Muscle layer of colon (tissue), 2 donors: ENCODE measurements at regions not wholly inside any gene's neighbourhood (a gene's known extent, or its start where the extent isn't known, plus 50 kb on each side); places are given as distances from the start of the nearest gene placed in this dataset.

Experiments
- H3K27ac ChIP-seq: one replicate; pipeline ENCODE4 v1.7.0; 2013; ENCODE audit warnings: low read depth, mild to moderate bottlenecking, low read length, moderate library complexity
- H3K27me3 ChIP-seq, 2 donors: one replicate each; pipeline ENCODE4 v1.7.0; 2013; ENCODE audit warnings: low read length in 2 of 2, mild to moderate bottlenecking in 2 of 2; ENCODE audit not compliant: insufficient read depth in 2 of 2, control insufficient read depth in 1 of 2
- H3K36me3 ChIP-seq: one replicate; pipeline ENCODE4 v1.7.0; 2013; ENCODE audit warnings: mild to moderate bottlenecking, low read length; ENCODE audit not compliant: insufficient read depth
- H3K4me1 ChIP-seq: one replicate; pipeline ENCODE4 v1.7.0; 2013; ENCODE audit warnings: mild to moderate bottlenecking, low read length; ENCODE audit not compliant: insufficient read depth
- H3K4me3 ChIP-seq, 2 donors: one replicate each; pipeline ENCODE4 v1.7.0; 2013; ENCODE audit warnings: low read length in 2 of 2, low read depth in 1 of 2, mild to moderate bottlenecking in 1 of 2, moderate library complexity in 1 of 2
- H3K9ac ChIP-seq: one replicate; pipeline ENCODE4 v1.7.0; 2013; ENCODE audit warnings: low read length
- H3K9me3 ChIP-seq: one replicate; pipeline ENCODE4 v1.7.0; 2013; ENCODE audit warnings: mild to moderate bottlenecking, low read length
- donor health status: abdominal sarcoma.
- donor health status: Adenocarcinoma of cecum.

- H3K4me3 ChIP-seq, result no peak overlapping the region
- H3K27me3 ChIP-seq, result no peaks in the 10 kb centered on the region
- no peak overlapping the region for H3K9ac ChIP-seq
- no peak overlapping the region for H3K27ac ChIP-seq
- no peaks in the 10 kb centered on the region for H3K36me3 ChIP-seq
- no peaks in the 10 kb centered on the region for H3K4me1 ChIP-seq
- no peaks in the 10 kb centered on the region for H3K9me3 ChIP-seq
Measured at GRCh38 chr3:24947103-24947502, 452.5 kb upstream of the THRB start.

DNA sequence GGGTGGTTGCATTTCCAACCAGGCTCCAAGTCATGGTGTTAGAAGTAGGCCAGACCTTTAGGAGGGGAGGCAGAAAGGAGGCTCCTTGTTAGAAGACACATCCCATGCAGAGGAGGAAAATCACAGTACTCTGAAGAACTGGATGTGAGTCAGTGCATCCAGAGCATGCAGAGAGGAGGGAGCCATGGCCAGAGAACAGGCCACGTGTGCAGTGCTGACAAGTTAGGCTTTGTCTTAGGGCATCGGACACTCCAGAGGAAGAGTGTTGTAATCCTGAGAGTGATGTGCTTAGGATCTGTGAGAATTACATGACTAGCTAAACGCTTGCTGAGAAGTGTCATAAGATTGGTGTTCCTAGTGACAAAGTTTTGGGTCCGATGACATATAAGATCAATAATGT lies 456.5 kb upstream of the THRB start:
- Histone ChIP-seq H3K27ac (no peak overlapping the region), H3K9me3 (no peaks in the 10 kb centered on the region), H3K4me1 (no peaks in the 10 kb centered on the region), H3K36me3 (no peaks in the 10 kb centered on the region), H3K9ac (no peak overlapping the region), H3K4me3 (no peak overlapping the region), H3K27me3 (no peaks in the 10 kb centered on the region)

DNA sequence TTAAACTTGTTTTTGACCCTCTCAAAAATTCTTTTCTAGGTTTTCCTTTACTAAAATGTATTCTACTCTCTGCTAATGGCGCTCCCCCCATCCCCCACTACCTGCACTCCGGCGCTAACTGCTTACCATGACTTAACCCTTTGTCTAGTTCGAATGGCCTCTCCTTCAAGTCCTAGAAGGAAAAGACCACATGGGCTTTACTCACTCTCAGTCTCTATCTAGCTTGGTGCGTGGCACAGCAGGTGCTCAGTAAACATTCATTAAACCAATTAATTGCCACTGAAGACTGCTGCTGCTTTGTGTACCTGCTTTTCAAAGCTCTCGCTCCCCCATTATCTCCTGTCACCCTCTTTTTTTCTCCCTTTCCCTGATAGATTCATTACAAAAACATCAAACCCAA lies 457.7 kb upstream of the THRB start:
- H3K4me1 ChIP-seq, result no peaks in the 10 kb centered on the region
- no peaks in the 10 kb centered on the region for H3K9me3 ChIP-seq
- H3K27ac ChIP-seq, result no peak overlapping the region
- no peak overlapping the region for H3K4me3 ChIP-seq
- H3K27me3 ChIP-seq, result no peaks in the 10 kb centered on the region
- no peak overlapping the region for H3K9ac ChIP-seq
- H3K36me3 ChIP-seq, result no peaks in the 10 kb centered on the region

DNA sequence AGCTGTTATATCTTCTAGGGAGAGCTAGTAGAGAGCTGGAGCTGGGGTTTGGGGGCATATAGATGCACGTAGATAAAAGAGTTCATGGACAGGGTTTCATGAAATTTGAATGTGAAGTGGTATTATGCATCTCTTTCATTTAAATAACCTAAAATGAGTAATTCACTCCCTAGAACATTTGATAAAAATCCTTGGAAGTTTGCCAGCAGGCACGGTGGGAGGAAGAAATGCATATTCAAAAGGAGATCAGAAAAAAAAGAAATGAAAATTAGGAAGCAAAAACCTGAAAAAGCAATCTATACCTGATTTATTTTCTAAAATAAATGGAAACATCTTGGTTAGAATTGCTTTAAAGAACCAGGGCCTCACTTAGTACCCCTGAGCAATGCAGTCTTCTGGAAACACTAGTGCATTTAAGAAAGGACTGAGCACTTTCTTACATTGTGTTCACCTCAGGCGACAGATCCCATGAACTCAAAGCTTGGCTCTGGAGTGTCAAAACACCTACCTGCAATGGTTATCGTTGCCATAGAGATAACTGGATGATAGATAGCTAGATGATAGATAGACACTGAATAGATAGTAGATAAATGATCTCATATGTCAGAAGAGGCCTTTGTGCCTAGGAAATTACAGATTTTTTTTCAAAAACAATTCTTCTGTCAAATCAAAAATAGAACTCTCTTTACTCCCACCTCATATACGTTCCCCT lies 458.6 kb upstream of the THRB start:
- H3K27ac ChIP-seq, result no peak overlapping the region
- H3K36me3 ChIP-seq, result no peaks in the 10 kb centered on the region
- no peak overlapping the region for H3K9ac ChIP-seq
- H3K9me3 ChIP-seq, result no peaks in the 10 kb centered on the region
- no peaks in the 10 kb centered on the region for H3K4me1 ChIP-seq
- no peak overlapping the region for H3K4me3 ChIP-seq
- H3K27me3 ChIP-seq, result no peaks in the 10 kb centered on the region

DNA sequence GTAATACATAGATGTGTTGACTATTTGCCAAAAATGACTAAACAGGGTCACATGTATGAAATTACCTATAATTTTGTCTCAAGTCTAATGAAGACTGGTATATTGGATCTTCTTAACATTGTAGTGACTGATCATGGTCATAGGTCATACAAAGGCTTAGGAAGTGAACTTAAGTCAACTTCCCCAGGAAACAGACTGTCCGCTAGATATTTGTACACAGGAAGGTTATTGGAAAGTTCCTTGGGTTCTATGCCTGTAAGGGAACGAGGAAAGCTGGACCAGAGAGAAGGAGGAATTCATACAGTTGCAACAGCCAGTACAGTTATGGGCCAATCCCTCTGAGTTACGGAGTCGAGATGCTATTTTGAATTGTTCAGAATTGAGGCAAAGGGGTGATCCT lies 462.0 kb upstream of the THRB start:
- Histone ChIP-seq H3K27me3 (no peaks in the 10 kb centered on the region), H3K4me3 (no peak overlapping the region), H3K27ac (no peak overlapping the region), H3K9me3 (no peaks in the 10 kb centered on the region), H3K36me3 (no peaks in the 10 kb centered on the region), H3K9ac (no peak overlapping the region), H3K4me1 (no peaks in the 10 kb centered on the region)

DNA sequence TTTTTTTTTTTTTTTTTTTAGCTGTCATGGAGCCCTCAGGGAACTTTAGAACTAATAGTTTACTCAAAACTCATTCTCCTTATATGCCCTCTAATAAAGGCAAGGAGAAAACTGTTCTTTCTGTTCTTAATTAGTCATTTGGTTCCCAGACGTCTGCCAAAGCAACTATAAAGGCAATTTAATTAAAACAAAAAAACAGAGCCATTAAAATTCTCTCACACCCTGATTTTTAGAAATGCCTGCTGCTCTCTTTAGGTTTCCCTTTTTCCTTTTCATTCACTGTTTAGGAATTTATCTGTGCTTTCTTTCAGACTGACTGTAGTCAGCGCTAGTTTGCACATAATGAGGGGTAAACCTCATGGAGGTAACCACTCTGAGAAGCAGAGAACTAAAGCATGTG lies 463.6 kb upstream of the THRB start:
- no peak overlapping the region for H3K27ac ChIP-seq
- H3K27me3 ChIP-seq, result no peaks in the 10 kb centered on the region
- H3K9ac ChIP-seq, result no peak overlapping the region
- H3K9me3 ChIP-seq, result no peaks in the 10 kb centered on the region
- H3K4me3 ChIP-seq, result no peak overlapping the region
- no peaks in the 10 kb centered on the region for H3K36me3 ChIP-seq
- no peaks in the 10 kb centered on the region for H3K4me1 ChIP-seq

GRCh38 chr3:24958910-24959447 lies 464.3 kb upstream of the THRB start:
- H3K9ac ChIP-seq, result no peak overlapping the region
- no peaks in the 10 kb centered on the region for H3K27me3 ChIP-seq
- H3K36me3 ChIP-seq, result no peaks in the 10 kb centered on the region
- H3K27ac ChIP-seq, result no peak overlapping the region
- no peaks in the 10 kb centered on the region for H3K4me1 ChIP-seq
- no peaks in the 10 kb centered on the region for H3K9me3 ChIP-seq
- no peak overlapping the region for H3K4me3 ChIP-seq

GRCh38 chr3:24963762-24964625 lies 464.1 kb upstream of the RARB start:
- Histone ChIP-seq H3K9ac (no peak overlapping the region), H3K27ac (no peak overlapping the region), H3K4me1 (no peaks in the 10 kb centered on the region), H3K27me3 (no peaks in the 10 kb centered on the region), H3K36me3 (no peaks in the 10 kb centered on the region), H3K4me3 (no peak overlapping the region), H3K9me3 (no peaks in the 10 kb centered on the region)

DNA sequence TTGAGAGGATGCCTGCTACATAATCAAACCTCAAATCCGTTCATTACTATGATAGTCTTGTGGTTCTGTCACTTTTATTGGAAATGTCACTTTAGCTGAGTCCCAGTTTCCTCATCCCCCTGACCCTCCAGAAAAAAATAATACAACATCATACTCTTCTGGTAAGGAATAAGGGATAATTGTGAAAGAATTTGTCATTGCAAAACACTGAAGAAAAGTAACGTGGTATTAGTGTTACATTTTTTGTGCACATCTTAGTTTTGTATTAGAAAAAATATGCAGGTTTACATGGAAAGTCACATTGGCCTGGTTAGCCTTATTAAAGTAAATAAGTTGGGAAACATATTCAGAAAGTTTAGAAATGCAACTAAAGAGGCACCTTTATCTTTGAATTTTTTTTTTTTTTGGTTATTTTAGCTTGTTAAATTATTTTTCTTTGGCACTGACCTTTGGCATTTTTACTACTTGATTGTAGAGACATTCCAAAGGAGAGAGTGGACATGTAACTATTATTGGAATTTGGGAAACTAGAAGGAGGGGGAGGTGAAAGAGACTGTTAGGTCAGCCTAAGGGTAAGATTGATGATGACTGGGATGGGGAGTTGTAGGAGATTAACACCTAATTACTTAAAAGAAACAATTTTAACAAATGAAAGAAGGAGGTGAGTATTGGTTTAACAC lies 462.2 kb upstream of the RARB start:
- no peaks in the 10 kb centered on the region for H3K4me1 ChIP-seq
- no peak overlapping the region for H3K27ac ChIP-seq
- no peaks in the 10 kb centered on the region for H3K36me3 ChIP-seq
- no peak overlapping the region for H3K9ac ChIP-seq
- H3K9me3 ChIP-seq, result no peaks in the 10 kb centered on the region
- no peak overlapping the region for H3K4me3 ChIP-seq
- H3K27me3 ChIP-seq, result no peaks in the 10 kb centered on the region

- H3K27me3 ChIP-seq, result no peaks in the 10 kb centered on the region
- no peak overlapping the region for H3K9ac ChIP-seq
- no peak overlapping the region for H3K27ac ChIP-seq
- H3K36me3 ChIP-seq, result no peaks in the 10 kb centered on the region
- no peaks in the 10 kb centered on the region for H3K4me1 ChIP-seq
- no peak overlapping the region for H3K4me3 ChIP-seq
- H3K9me3 ChIP-seq, result no peaks in the 10 kb centered on the region
Measured at GRCh38 chr3:24968036-24968435, 460.0 kb upstream of the RARB start.

- Histone ChIP-seq H3K27me3 (no peaks in the 10 kb centered on the region), H3K4me1 (no peaks in the 10 kb centered on the region), H3K9me3 (no peaks in the 10 kb centered on the region), H3K36me3 (no peaks in the 10 kb centered on the region), H3K9ac (no peak overlapping the region), H3K27ac (no peak overlapping the region), H3K4me3 (no peak overlapping the region)
Measured at GRCh38 chr3:24972491-24972890, 455.6 kb upstream of the RARB start.
